HG03432 (cell line): ENCODE measurements at regions not wholly inside any gene's neighbourhood (a gene's known extent, or its start where the extent isn't known, plus 50 kb on each side); places are given as distances from the start of the nearest gene placed in this dataset.

Source experiments
- ATAC-seq: cut with Tn5 transposase; IDR thresholded peaks from one replicate; pipeline ENCODE4 v1.9.1; 2021; ENCODE audit warnings: mild to moderate bottlenecking, moderate library complexity; ENCODE audit not compliant: unreplicated experiment

- ATAC-seq = no peak
Observed at GRCh38 chr2:20539776-20540586, 93.1 kb downstream of the RHOB start.

GRCh38 chr2:20540587-20541293 is 93.9 kb downstream of the RHOB start:
- ATAC-seq = no peak

GRCh38 chr2:20541294-20541640 is 94.4 kb downstream of the RHOB start:
- ATAC-seq = no peak

- no peak for ATAC-seq
Observed at GRCh38 chr2:20541651-20542050, 94.8 kb downstream of the RHOB start.

- ATAC-seq = no peak
Observed at GRCh38 chr2:20542269-20542668, 95.4 kb downstream of the RHOB start.

GRCh38 chr2:20542746-20543468 is 96.0 kb downstream of the RHOB start:
- no peak for ATAC-seq

GRCh38 chr2:20543469-20544152 is 96.7 kb downstream of the RHOB start:
- no peak for ATAC-seq

- no peak for ATAC-seq
Observed at GRCh38 chr2:20544153-20544747, 97.4 kb downstream of the RHOB start.

- ATAC-seq = no peak
Observed at GRCh38 chr2:20549144-20549543, 101.8 kb downstream of the HS1BP3 start.

GRCh38 chr2:20549691-20550348 is 101.1 kb downstream of the HS1BP3 start:
- ATAC-seq = no peak

GRCh38 chr2:20551260-20551944 is 99.5 kb downstream of the HS1BP3 start:
- no peak for ATAC-seq

GRCh38 chr2:20551945-20552328 is 99.0 kb downstream of the HS1BP3 start:
- peak; percentile 53 for ATAC-seq

GRCh38 chr2:20552847-20553246 is 98.1 kb downstream of the HS1BP3 start:
- no peak for ATAC-seq

GRCh38 chr2:20553580-20553979 is 97.3 kb downstream of the HS1BP3 start:
- no peak for ATAC-seq

- peak; percentile 61 for ATAC-seq
Observed at GRCh38 chr2:20555954-20556353, 94.9 kb downstream of the HS1BP3 start.

GRCh38 chr2:20556756-20557155 is 94.1 kb downstream of the HS1BP3 start:
- no peak for ATAC-seq

- no peak for ATAC-seq
Observed at GRCh38 chr2:20557226-20557625, 93.7 kb downstream of the HS1BP3 start.

GRCh38 chr2:20557635-20558034 is 93.3 kb downstream of the HS1BP3 start:
- ATAC-seq = no peak

- no peak for ATAC-seq
Observed at GRCh38 chr2:20558391-20559150, 92.3 kb downstream of the HS1BP3 start.
